ENCODE measurements at regions not wholly inside any gene's neighbourhood (a gene's known extent, or its start where the extent isn't known, plus 50 kb on each side); places are given as distances from the start of the nearest gene placed in this dataset.

GRCh38 chr11:32005786-32006416, 85.0 kb upstream of the RCN1 start:
- Histone ChIP-seq H3K79me2 (ENCODE audit: low read length) (no peaks in the 10 kb centered on the region), H3K4me1 (ENCODE audit: low read length) (peaks cover 10% of the 10 kb centered on the region; the same call in 1 of the 2 replicates), H3K9me3 (ENCODE audit: insufficient read depth, low read length) (no peaks in the 10 kb centered on the region), H3K4me3 (ENCODE audit: low read length) (no peak overlapping the region), H3K27ac (ENCODE audit: low read length) (no peak overlapping the region), H2AFZ (ENCODE audit: low read depth, low read length) (no peak overlapping the region), H3K36me3 (replicated peaks; ENCODE audit: low read depth, low read length) (no peaks in the 10 kb centered on the region), H3K4me2 (ENCODE audit: low read length) (no peak overlapping the region), H3K9ac (ENCODE audit: low read length) (no peak overlapping the region), H3K27me3 (ENCODE audit: low read depth, low read length) (peaks cover 37% of the 10 kb centered on the region), H4K20me1 (ENCODE audit: insufficient read depth, low read length) (no peaks in the 10 kb centered on the region)
- TF ChIP-seq EZH2phosphoT487 (IDR thresholded peaks at IDR 0.05; ENCODE audit: low read depth) (no peak), CTCF (IDR thresholded peaks at IDR 0.05; ENCODE audit: low read depth, low read length) (no peak)

- Histone ChIP-seq H3K27me3 (ENCODE audit: low read depth, low read length) (peaks cover 18% of the 10 kb centered on the region), H3K79me2 (ENCODE audit: low read length) (no peaks in the 10 kb centered on the region)
Measured at GRCh38 chr11:32003335-32003734, 87.5 kb upstream of the RCN1 start.

GRCh38 chr11:32002311-32002710, 88.6 kb upstream of the RCN1 start:
- Histone ChIP-seq H2AFZ (ENCODE audit: low read depth, low read length) (no peak overlapping the region), H3K79me2 (ENCODE audit: low read length) (no peaks in the 10 kb centered on the region), H3K4me1 (ENCODE audit: low read length) (peaks cover 10% of the 10 kb centered on the region; the same call in 1 of the 2 replicates), H3K9me3 (ENCODE audit: insufficient read depth, low read length) (no peaks in the 10 kb centered on the region), H3K4me3 (ENCODE audit: low read length) (no peak overlapping the region), H3K27me3 (ENCODE audit: low read depth, low read length) (peaks cover 17% of the 10 kb centered on the region; the same call in 1 of the 2 replicates), H3K36me3 (replicated peaks; ENCODE audit: low read depth, low read length) (no peaks in the 10 kb centered on the region), H3K27ac (ENCODE audit: low read length) (no peak overlapping the region), H3K4me2 (ENCODE audit: low read length) (no peak overlapping the region), H3K9ac (ENCODE audit: low read length) (no peak overlapping the region), H4K20me1 (ENCODE audit: insufficient read depth, low read length) (no peaks in the 10 kb centered on the region)
- TF ChIP-seq EZH2phosphoT487 (IDR thresholded peaks at IDR 0.05; ENCODE audit: low read depth): no peak
- no peak for TF ChIP-seq CTCF (IDR thresholded peaks at IDR 0.05; ENCODE audit: low read depth, low read length)

More at GRCh38 chr11:32003335-32003734, 87.5 kb upstream of the RCN1 start:
- Histone ChIP-seq H4K20me1 (ENCODE audit: insufficient read depth, low read length) (no peaks in the 10 kb centered on the region), H3K27ac (ENCODE audit: low read length) (no peak overlapping the region), H2AFZ (ENCODE audit: low read depth, low read length) (no peak overlapping the region), H3K9me3 (ENCODE audit: insufficient read depth, low read length) (no peaks in the 10 kb centered on the region), H3K4me1 (ENCODE audit: low read length) (peaks cover 10% of the 10 kb centered on the region; the same call in 1 of the 2 replicates), H3K9ac (ENCODE audit: low read length) (no peak overlapping the region), H3K4me2 (ENCODE audit: low read length) (no peak overlapping the region), H3K36me3 (replicated peaks; ENCODE audit: low read depth, low read length) (no peaks in the 10 kb centered on the region), H3K4me3 (ENCODE audit: low read length) (no peak overlapping the region)
- TF ChIP-seq EZH2phosphoT487 (IDR thresholded peaks at IDR 0.05; ENCODE audit: low read depth) (no peak), CTCF (IDR thresholded peaks at IDR 0.05; ENCODE audit: low read depth, low read length) (no peak)

GRCh38 chr11:31997955-31998354, 92.9 kb upstream of the RCN1 start:
- H3K79me2 ChIP-seq (ENCODE audit: low read length): no peaks in the 10 kb centered on the region
- TF ChIP-seq CTCF (IDR thresholded peaks at IDR 0.05; ENCODE audit: low read depth, low read length) (no peak), EZH2phosphoT487 (IDR thresholded peaks at IDR 0.05; ENCODE audit: low read depth) (no peak)

More at GRCh38 chr11:31997955-31998354, 92.9 kb upstream of the RCN1 start:
- Histone ChIP-seq H3K27me3 (ENCODE audit: low read depth, low read length) (peaks cover 7% of the 10 kb centered on the region; the same call in 1 of the 2 replicates), H3K4me3 (ENCODE audit: low read length) (no peak overlapping the region), H3K9me3 (ENCODE audit: insufficient read depth, low read length) (no peaks in the 10 kb centered on the region), H3K4me1 (ENCODE audit: low read length) (peaks cover 12% of the 10 kb centered on the region), H2AFZ (ENCODE audit: low read depth, low read length) (no peak overlapping the region), H3K27ac (ENCODE audit: low read length) (no peak overlapping the region), H3K9ac (ENCODE audit: low read length) (no peak overlapping the region), H4K20me1 (ENCODE audit: insufficient read depth, low read length) (no peaks in the 10 kb centered on the region), H3K4me2 (ENCODE audit: low read length) (no peak overlapping the region), H3K36me3 (replicated peaks; ENCODE audit: low read depth, low read length) (no peaks in the 10 kb centered on the region)
